HG03039 (cell line): ENCODE measurements at regions not wholly inside any gene's neighbourhood (a gene's known extent, or its start where the extent isn't known, plus 50 kb on each side); places are given as distances from the start of the nearest gene placed in this dataset.
"Not testable (repeated sequence)": the region's sequence is repeated elsewhere in the genome, so short reads cannot be mapped to it uniquely, and the experiment has no call there.

ENCODE experiments used
- ATAC-seq: cut with Tn5 transposase; IDR thresholded peaks from one replicate; pipeline ENCODE4 v1.9.1; 2021; ENCODE audit warnings: mild to moderate bottlenecking, moderate library complexity; ENCODE audit not compliant: unreplicated experiment

DNA sequence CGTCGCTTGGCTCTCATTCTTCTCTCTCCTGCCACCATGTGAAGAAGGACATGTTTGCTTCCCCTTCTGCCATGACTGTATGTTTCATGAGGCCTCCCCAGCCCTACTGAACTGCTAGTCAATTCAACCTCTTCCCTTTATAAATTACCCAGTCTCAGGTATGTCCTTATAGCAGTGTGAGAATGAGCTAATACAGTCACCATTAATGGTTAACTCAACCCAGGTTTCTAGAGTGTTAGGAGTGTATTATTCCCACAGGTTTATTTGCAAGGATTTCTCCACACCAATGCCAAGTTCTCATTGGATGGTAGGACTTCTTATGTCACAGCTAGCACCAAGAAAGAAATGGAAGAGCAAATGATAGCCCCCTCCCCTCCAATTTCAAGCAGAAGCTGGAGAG, 71.9 kb downstream of the DYNAP start:
- ATAC-seq = no peak

DNA sequence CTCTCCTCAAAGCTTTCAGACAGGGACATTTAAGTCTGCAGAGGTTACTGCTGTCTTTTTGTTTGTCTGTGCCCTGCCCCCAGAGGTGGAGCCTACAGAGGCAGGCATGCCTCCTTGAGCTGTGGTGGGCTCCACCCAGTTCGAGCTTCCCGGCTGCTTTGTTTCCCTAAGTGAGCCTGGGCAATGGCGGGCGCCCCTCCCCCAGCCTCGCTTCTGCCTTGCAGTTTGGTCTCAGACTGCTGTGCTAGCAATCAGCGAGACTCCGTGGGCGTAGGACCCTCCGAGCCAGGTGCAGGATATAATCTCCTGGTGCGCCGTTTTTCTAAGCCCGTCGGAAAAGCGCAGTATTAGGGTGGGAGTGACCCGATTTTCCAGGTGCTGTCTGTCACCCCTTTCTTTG, 78.7 kb downstream of the DYNAP start:
- not testable (repeated sequence) for ATAC-seq

DNA sequence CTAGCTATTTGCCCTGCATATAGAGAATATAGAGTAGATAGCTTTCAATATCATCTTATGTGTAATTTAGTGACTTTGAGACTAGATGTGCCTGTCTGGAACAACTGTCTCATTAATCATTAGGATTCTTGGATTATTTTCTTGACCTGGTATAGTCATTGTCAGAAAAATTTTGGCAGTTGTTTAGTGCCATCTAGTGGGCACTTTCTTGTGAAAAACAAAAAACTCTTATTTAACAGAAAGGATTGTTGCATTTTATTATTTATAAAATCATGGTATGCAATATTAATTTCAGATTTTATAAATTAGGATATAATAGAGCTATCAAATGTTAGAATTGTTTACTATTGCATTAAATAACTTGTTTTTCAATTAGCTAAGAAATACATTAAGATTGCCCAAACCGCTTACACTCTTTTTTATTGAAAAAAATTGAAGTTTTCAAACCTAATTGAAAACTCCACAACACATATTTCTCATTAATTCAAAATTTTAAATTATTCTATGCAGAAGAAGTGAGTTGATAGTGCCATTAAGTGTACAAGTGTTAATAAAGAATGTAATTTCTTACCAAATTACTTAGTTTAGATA, 80.3 kb downstream of the DYNAP start:
- no peak for ATAC-seq

DNA sequence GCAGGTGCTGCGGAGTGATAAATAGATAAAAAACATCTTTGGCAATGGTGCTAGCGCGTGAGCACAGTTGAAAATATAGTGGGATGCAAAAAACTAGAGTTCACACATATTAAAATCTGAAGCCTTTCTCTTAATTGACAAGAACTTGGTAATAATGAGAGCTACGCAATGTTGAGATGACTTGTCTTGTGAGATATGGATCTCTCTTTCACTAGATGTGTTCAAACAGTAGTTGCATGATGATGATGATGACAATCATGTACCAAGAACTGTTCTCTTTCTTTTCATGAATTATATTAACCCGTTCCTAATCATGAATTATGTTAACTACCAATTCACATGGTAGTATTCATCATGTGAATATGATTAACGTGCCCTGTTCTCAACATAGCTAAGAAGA, 81.1 kb downstream of the DYNAP start:
- ATAC-seq = no peak

DNA sequence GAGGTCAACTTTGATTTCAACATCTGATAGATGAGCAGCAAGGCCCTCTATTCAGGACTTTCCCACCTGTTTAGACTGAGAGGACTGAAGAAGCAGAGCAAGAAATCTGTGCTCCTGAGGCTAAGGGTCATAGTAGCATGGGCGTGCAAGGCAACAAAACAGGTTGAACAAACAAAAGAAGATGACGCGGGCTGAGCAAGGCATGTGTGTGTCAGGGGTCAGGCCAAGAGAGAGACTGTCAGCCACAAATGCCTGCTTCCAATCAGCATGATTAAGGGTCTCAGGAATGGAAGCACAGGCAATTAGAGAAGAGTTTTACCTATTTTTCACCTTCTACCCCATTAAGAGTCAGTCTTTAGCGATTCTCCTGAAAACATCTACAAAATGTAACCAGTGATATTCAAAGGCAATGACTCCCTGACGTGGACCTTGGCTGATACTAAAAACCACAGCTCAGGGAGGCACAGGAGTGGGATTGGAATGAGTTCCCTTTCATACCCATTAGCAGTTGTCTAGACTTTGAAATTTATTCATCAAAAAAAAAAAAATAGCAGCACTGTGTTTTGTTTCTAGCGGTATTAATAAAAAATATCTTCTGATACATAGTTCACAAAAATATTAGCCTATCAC, 81.9 kb downstream of the DYNAP start:
- ATAC-seq = no peak

DNA sequence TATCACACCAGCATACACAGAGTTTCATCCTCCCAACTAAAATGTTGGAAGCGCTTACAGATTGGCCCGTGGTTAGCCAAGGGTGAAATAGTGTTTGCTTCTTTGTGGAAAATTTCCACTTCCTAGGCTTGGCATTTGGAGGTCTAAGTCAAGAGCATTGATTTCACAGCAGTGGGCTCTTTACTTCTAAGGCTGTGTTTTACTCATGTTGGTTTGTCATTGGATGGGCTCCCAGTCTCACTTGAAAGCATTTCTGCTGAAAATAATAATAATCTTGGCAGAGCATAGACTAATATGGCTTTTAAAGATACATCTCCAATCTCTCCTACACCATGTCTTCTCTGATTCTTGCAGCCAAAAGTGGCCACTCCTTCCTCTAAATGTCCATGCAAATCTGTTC, 82.9 kb downstream of the DYNAP start:
- no peak for ATAC-seq

DNA sequence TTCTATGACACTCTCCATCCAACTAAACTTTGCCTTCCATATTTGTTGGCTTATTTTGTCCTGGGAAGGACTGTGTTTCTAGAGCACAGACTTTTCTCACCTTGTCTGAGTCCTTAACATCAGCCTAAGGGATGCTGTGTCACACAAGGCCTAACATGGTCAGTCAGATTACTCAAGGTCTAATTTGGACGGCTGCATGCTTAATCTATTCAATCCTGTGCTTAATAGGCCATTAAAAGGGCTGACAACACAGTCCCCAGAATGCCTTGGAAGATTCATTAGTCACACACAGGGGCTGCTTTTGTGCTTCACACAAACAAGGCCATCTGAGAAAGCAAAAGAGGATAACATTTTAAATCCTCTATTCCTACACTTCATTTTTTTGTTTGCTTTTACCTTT, 84.0 kb downstream of the DYNAP start:
- no peak for ATAC-seq

DNA sequence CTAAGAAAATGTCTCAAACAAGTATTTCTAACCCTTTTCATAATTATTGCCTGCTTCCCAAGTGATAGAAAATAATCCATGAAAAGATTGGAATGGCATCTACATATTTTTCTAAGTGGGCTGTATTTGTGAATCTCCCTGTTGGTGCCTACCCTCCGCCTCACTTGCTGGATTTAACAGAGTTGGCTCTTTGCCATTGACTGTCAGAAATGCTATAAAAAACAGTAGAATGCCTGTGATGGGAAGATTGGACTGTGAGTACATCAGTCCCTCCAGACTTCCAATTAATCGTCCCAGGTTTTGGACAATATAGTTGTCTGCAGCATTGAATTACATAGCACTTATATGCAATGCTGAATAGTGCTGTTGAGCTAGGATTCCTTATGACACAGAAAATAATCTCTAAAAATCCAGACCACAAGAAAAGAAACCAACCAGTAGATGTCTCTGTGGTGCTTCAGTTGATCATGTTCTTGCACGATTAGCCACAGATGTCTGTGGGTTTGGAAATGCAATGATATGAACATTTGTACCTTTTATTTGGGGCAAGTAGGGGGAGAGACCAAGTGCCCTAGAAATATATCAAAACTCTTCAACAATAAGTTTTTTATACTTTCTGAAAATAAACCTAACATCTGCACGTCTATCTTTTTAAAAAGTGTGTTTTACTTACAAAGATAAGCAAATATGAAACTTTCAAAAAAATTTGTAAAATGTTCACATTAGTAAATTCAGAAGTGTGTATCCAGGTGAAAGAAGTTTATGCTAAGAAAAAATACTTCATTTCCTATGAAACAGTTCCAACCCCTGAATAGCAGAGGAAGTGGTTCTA, 88.5 kb downstream of the DYNAP start:
- no peak for ATAC-seq

DNA sequence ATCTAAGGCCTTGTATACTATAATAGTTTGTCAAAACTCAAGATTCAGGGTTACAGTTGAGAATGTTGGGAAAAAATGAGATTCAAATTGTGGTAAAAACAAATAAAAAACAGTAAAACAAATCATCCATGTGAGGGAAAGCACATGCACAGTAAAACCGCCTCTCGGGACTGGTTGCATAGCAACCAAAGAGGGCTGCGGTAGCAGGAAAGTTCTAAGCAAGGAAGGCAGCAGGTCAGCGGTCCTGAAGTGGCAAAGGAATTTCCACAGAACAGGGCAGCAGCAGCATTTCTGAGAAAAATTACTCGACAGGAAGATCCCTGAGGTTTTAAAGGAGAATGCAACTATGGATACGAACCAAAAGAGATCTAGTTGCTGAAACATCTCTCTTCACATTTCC, 93.7 kb downstream of the DYNAP start:
- ATAC-seq = no peak

DNA sequence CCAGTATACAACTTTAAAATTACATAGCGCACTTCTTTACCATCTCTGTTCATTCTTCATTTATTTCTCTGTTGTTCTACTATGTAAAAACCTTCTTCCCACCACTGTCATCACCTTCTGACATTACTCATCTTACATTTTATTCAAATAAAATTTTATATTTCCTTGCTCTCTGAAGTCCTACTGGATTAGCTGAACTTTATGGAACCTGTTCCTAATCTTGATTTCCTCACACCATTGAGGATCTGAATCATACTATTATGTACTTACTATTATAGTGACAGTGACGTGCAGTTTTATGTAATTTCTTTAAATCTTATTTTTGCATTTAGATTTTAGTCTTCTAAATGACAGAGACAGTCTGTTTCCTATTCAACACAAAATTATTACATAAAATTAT, 98.3 kb downstream of the DYNAP start:
- ATAC-seq = no peak

DNA sequence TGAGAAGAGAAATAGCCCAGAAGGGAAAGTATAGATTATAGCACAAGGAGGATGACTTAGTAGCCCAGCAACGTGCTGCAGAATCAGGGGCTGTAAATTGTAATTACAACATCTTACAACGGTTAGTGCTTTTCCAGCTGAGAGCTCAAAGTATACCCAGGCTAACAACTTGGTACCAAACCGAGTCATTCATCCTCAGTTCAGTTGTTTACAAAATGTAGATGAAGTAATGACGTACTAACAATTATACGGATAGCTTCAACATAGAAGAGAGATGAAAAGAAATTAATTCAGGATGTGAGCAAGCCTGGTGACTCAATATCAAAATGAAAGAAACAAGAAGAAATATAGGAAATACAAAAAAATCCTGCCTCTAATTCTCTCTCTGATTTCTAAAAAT, 99.2 kb downstream of the DYNAP start:
- ATAC-seq = no peak

DNA sequence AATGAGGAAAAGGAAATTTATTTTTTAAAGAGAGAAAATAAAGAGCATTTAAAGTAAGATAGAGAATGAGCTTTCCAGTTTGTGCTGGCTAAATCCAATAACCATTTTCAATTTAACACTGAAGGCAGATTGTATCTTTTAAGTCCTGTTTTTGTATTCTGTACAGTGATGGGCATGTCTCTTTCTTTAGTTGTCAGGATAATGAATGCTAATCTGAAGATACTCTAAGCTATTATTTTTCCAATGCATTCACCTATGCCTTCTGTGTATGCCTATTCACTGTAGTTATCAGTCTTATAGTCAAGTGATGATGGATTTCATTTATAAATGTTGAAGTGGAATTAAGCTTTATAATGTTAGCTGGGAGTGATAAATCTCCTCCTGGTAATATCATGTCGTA, 101.4 kb downstream of the DYNAP start:
- ATAC-seq = no peak

DNA sequence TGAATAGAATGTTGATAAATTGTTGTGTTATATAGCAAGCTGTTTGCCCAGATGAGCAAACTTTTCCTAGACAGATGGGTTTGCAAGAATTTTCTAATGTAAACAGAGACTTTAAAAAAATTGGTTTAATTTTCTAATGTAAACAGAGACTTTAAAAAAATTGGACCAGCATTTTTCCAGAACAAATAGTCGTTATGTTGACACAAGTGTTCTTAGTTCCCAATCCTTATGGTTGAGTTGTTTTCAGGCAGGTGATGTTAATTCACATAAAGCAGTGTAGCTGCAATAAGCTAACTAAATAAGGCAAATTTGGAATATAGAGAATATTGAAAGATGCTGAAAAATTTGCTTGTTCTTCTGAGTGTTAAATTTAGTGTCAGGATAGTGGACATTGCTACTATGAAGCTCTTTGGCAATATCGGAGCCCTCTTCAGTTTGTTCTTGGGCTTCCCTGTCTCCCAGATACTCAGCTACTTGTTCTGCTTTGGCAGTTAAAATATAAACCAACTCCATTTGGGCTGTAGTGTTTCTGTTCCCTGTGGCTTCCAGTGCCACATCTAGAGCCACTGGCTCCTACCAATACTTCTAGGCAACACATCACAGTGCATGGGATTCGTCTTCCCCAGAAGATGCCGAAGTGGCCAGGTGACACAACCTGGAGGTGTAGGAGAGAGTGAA, 105.7 kb downstream of the DYNAP start:
- ATAC-seq = no peak

DNA sequence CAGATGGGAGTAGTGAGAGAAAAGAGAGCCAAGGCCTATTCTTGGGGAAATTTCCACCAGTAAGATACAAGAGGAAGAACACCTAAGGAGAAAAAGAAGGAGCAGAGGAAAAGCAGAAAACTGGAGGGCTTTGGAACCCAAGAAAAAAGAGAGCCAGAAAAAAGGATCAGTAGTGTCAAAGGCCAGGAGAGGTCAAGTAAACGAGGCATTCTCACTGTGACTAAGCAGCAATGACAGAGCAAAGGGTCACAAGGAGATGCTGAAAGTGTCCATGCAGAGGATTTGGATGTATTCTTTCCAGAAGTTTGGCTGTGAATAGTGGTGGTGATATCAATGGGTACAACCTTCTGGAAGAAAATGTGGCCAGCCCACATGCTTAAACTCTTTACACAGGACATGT, 109.5 kb downstream of the DYNAP start:
- no peak for ATAC-seq

DNA sequence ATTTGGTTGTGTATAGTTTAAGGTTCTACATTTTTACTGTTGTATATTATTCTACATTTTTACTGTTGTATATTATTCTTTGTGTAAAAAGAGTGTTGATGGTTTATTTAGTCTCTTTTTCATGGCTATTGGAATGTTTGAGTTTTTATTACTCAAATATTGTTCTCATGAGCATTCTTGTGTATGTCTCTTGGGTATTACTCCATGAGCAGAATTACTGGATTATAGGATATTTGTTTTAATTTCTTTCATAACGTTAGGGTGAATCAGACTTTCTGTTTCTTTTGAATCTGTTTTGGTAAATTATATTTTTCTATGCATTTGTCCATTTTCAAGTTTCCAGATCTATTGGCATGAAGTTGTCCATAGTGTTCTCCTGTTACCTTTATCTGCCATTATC, 111.6 kb downstream of the DYNAP start:
- no peak for ATAC-seq

DNA sequence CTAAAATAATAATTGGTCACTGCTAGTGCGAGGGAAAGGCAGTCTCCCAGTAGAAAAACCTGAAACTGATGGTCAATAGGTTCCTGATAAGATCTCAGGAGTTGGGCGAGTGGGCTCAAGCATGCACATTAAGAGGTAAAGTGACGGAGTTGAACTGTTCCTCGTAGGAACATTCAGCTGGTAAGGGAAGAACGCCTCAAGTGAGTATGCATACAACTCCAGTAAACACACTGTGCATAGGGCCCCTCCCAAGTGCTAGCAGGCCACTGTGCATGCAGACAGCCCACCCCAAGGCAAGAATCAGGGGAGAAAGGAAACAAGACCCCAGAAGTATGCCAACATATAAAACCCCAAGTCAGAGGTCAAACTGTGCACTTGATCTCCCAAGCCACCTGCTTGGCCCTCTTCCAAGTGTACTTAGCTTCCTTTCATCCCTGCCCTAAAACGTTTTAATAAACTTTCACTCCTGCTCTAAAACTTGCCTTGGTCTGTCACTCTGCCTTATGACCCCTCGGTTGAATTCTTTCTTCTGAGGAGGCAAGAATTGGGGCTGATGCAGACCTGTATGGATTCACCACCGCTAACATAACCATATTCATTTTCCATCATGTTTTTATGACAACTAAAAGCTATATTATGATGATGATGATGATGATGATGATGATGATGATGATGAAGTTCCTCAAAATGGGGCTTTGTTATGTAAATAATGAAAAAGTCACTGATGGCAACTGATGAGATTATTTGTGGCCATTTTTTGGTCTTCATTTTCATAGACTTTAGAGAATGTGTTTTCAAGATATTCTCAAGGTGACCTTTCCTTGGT, 118.0 kb upstream of the RAB27B start:
- no peak for ATAC-seq

DNA sequence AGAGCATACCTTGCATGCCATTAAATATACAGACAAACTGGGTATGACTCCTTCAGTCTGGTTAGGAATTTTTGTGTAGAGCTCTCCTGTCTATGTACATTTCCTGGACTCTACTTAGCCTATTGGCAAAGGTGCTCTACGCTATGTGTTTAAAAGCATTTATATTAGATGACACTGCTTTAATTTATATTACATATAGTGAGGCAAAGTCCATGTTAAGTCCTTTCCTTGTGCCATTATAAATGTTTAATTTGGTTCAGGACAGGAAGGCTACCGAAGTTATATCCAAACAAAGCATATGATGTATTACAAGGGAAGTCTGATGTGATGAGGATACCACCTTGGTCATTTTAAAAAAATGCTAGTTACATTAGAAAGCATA, 117.4 kb upstream of the RAB27B start:
- ATAC-seq = no peak

DNA sequence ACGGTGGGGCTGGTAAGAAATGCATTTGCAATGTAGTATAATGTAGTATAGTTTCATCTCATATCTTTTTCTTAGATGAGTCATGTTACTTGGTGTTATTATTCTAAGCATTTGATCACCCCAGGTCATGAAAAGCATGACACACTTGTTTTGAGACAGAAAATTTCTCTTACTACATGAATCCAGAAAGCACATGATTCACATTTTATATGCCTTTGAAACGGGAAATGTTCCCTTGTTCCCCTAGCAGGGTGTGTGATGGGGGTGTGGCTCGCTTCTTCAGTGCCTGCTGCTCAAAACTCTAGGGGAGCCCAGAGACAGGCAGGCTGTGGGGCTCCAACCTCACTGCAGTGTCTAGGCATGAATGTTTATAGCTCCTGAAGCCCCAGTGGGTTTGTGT, 116.0 kb upstream of the RAB27B start:
- no peak for ATAC-seq

DNA sequence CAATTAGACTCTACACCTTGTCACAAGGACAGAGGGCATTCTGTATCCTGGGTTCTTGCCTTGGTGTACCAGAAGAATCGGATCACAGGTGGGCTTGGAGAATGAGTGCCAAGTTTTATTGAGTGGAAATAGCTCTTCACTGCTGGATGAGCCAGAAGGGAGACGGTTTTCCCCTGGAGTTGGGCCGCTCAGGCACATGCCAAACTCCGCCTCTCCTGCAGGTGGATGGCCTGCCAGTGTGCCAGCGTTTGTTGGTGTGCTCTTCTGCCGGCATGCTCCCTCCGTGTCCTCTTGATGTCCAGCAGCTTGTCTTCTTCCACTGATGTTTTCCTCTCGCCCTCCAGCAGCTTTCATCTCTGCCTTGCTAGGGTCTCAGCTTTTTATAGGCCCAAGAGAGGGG, 115.5 kb upstream of the RAB27B start:
- ATAC-seq = no peak

DNA sequence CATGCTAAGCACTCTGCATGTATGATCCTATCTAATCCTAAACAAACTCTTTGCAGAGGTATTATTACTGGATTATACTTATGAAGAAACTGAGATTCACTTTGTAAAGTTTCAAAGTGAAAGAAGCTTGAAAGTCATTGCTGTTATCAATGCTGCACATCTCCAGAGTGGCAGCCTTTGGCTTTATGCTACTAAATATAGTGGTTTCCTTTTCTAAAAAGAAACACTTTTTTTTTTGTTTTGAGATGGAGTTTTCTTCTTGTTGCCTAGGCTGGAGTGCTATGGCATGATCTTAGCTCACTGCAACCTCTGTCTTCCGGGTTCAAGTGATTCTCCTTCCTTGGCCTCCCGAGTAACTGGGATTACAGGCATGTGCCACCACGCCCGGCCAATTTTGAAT, 114.9 kb upstream of the RAB27B start:
- no peak for ATAC-seq

DNA sequence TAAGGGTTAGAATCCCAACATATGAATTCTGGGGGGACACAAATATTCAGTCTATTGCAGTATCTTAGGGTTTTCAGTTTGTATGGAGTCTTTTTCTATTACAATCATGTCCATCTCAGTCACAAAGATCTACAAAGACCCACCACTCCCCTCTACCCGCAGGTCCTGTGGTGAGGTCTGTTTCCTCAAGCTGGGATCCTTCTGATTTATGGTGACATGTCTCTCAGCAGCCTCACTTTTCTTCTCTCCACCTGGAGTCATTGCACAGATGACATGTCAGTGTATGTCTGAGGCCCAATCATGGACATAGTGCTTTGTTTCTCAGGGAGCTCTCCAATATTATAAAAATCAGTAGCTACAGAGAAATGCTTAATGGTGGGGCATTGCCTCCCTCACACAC, 113.4 kb upstream of the RAB27B start:
- ATAC-seq = no peak
